ENCODE measurements at regions not wholly inside any gene's neighbourhood (a gene's known extent, or its start where the extent isn't known, plus 50 kb on each side); places are given as distances from the start of the nearest gene placed in this dataset.

DNA sequence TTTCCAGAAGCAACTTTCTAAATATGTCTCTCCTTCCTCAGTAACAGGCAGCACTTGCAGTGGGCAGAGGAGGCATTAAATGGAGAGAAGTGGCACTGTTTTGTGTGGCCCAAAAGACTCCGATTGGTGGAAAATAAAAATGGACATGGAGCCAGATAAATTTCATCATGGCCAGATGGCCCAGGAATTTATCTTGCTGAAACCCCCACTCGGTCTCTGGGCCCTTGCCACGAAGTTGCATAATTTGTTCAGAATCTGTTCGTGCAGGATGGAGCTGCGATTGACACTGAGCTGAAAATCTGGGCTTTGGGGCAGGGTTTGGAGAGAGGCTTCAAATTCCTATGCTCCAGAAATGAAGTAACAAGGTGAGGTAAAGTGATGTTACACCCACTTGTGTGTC is 65.5 kb downstream of the C11orf91 start:
- dilution Hi-C loops (cut with MboI; ENCODE audit: extremely low pct_ligation_motif_present, low sequenced_read_pairs) = no loop called here
- Histone ChIP-seq H3K79me2 (ENCODE audit: control insufficient read depth, insufficient read depth, low read length) (no peaks in the 10 kb centered on the region), H3K9me1 (replicated peaks; ENCODE audit: control insufficient read depth, extremely low read depth, insufficient read depth, low read length) (no peaks in the 10 kb centered on the region), H4K20me1 (replicated peaks; ENCODE audit: control insufficient read depth, extremely low read depth, insufficient read depth, low read length) (no peaks in the 10 kb centered on the region), H3K9ac (replicated peaks; ENCODE audit: extremely low read depth, insufficient read depth, low read length) (no peak overlapping the region), H3K9me3 (replicated peaks; ENCODE audit: control insufficient read depth, insufficient read depth, low read length) (no peaks in the 10 kb centered on the region), H3K4me2 (ENCODE audit: insufficient read depth, low read length) (no peak overlapping the region), H3K4me3 (replicated peaks in 1 of 3; ENCODE audit: insufficient read depth in 1 of 3, low read depth in 1 of 3, low read length in 3 of 3) (no peak overlapping the region), H3K27ac (ENCODE audit: insufficient read depth, low read depth, low read length) (no peak overlapping the region), H3K27me3 (ENCODE audit: control insufficient read depth in 2 of 2, insufficient read depth in 2 of 2, low read length in 2 of 2) (no peaks in the 10 kb centered on the region), H2AFZ (ENCODE audit: low read depth, low read length) (no peak overlapping the region), H3K4me1 (ENCODE audit: control insufficient read depth, extremely low read depth, insufficient read depth, low read length) (peaks cover 5% of the 10 kb centered on the region), H3K36me3 (ENCODE audit: control insufficient read depth in 2 of 2, extremely low read depth in 1 of 2, insufficient read depth in 2 of 2, low read length in 2 of 2) (no peaks in the 10 kb centered on the region)
- ChIA-PET CTCF (interaction anchor here (1.2 kb wide), 1 partner anchor 107 kb away, joined by 3 read pairs; no protein-coding TSS in a partner anchor), POLR2A (no interaction called here)
- no TSS peak for BruUV-seq (replicated peaks)
- no peak for FAIRE-seq
- intact Hi-C loops (cut with micrococcal nuclease) = no loop called here
- TF ChIP-seq POLR2AphosphoS5 (IDR thresholded peaks at IDR 0.05; ENCODE audit: insufficient read depth, low read depth, low read length) = no peak
- no peak for TF ChIP-seq EZH2 (IDR thresholded peaks at IDR 0.05; ENCODE audit: borderline replicate concordance, low read depth, low read length, severe bottlenecking)
- TF ChIP-seq, protein P1, sequence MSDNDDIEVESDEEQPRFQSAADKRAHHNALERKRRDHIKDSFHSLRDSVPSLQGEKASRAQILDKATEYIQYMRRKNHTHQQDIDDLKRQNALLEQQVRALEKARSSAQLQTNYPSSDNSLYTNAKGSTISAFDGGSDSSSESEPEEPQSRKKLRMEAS (IDR thresholded peaks at IDR 0.05; ENCODE audit: insufficient read depth, insufficient read length) = no peak
- no peak for TF ChIP-seq POLR2A (IDR thresholded peaks at IDR 0.05; ENCODE audit: low read depth, low read length)
- TF ChIP-seq GATA2 (IDR thresholded peaks at IDR 0.05; ENCODE audit: insufficient read depth, insufficient read length, low read depth, low read length) = no peak
- DNase-seq (ENCODE audit: low read depth, low spot score) = no peak

DNA sequence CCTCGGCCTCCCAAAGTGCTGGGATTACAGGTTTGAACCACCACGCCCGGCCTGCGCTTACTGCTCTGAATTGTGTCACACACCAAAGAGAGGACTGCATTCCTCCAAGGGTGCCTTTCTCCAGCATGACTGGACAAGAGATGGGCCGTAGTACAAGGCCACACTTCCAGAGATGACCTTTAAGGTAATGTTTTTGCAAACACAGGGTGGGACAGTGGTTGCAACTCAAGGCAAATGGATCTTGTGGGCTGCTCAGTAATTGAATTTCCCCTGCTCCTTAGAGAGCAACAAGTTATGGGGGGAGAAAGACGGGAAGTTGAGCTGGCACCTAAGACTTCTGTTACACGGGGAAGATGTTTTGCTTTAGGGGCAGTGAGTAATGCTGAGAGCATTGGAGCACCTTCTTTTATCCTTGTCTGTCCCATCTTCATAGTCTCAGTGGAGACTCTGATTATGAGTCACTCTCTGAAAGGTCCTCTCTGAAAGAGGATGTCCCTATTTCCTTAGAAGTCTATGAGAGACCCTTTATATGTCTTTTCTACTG is 66.3 kb downstream of the C11orf91 start:
- peaks cover 5% of the 10 kb centered on the region for H3K4me1 ChIP-seq (ENCODE audit: control insufficient read depth, extremely low read depth, insufficient read depth, low read length)
- ChIA-PET POLR2A (no interaction called here), CTCF (interaction anchor here (1.0 kb wide), 1 partner anchor 11 kb away, joined by 3 read pairs; no protein-coding TSS in a partner anchor)
- no peaks in the 10 kb centered on the region for H4K20me1 ChIP-seq (replicated peaks; ENCODE audit: control insufficient read depth, extremely low read depth, insufficient read depth, low read length)
- no peaks in the 10 kb centered on the region for H3K36me3 ChIP-seq (ENCODE audit: control insufficient read depth in 2 of 2, extremely low read depth in 1 of 2, insufficient read depth in 2 of 2, low read length in 2 of 2)
- no TSS peak for BruUV-seq (replicated peaks)
- H3K9me3 ChIP-seq (replicated peaks; ENCODE audit: control insufficient read depth, insufficient read depth, low read length) = no peaks in the 10 kb centered on the region
- H3K9ac ChIP-seq (replicated peaks; ENCODE audit: extremely low read depth, insufficient read depth, low read length) = no peak overlapping the region
- FAIRE-seq (no peak), DNase-seq (ENCODE audit: low read depth, low spot score) (no peak)
- dilution Hi-C loops (cut with MboI; ENCODE audit: extremely low pct_ligation_motif_present, low sequenced_read_pairs) (no loop called here), intact Hi-C loops (cut with micrococcal nuclease) (no loop called here)
- H2AFZ ChIP-seq (ENCODE audit: low read depth, low read length) = no peak overlapping the region
- H3K27me3 ChIP-seq (ENCODE audit: control insufficient read depth in 2 of 2, insufficient read depth in 2 of 2, low read length in 2 of 2) = no peaks in the 10 kb centered on the region
- no peak overlapping the region for H3K27ac ChIP-seq (ENCODE audit: insufficient read depth, low read depth, low read length)
- H3K4me3 ChIP-seq (replicated peaks in 1 of 3; ENCODE audit: insufficient read depth in 1 of 3, low read depth in 1 of 3, low read length in 3 of 3) = no peak overlapping the region
- H3K4me2 ChIP-seq (ENCODE audit: insufficient read depth, low read length) = no peak overlapping the region
- H3K79me2 ChIP-seq (ENCODE audit: control insufficient read depth, insufficient read depth, low read length) = no peaks in the 10 kb centered on the region
- TF ChIP-seq POLR2AphosphoS5 (IDR thresholded peaks at IDR 0.05; ENCODE audit: insufficient read depth, low read depth, low read length) = no peak
- TF ChIP-seq FOS (IDR thresholded peaks at IDR 0.05; ENCODE audit: borderline replicate concordance, insufficient read depth, low read length) = peak; percentile 17
- no peaks in the 10 kb centered on the region for H3K9me1 ChIP-seq (replicated peaks; ENCODE audit: control insufficient read depth, extremely low read depth, insufficient read depth, low read length)
